Activated CD8-positive, alpha-beta T cell treated with anti-CD3 and anti-CD28 coated beads for 36 hours (primary cell): ENCODE measurements at regions not wholly inside any gene's neighbourhood (a gene's known extent, or its start where the extent isn't known, plus 50 kb on each side); places are given as distances from the start of the nearest gene placed in this dataset.

Experiments
- ATAC-seq: fragments of 200-7000 bp; cut with Tn5 transposase; one replicate; pipeline ENCODE4 v1.10.0; 2021; ENCODE audit warnings: mild to moderate bottlenecking, moderate library complexity
- CTCF ChIA-PET: fragments of 350-600 bp; sonication (Branson Sonifier 250); formaldehyde crosslinking; loops from one replicate; lab custom pipeline; 2021; ENCODE audit warnings: antibody characterized with exemption; lab: Charles Lee
- POLR2A ChIA-PET: fragments of 350-600 bp; sonication (Branson Sonifier 250); formaldehyde crosslinking; loops from one replicate; lab custom pipeline; 2021; ENCODE audit warnings: antibody characterized with exemption; lab: Charles Lee
- DNase-seq: peaks from one replicate; pipeline ENCODE4 v3.0.0-alpha.2; 2020
- H3K27ac Mint-ChIP-seq: one replicate; pipeline ENCODE4 v1.8.0; 2021; ENCODE audit warnings: mild to moderate bottlenecking, mixed read lengths
- H3K27me3 Mint-ChIP-seq: one replicate; pipeline ENCODE4 v1.8.0; 2021; ENCODE audit warnings: mixed read lengths
- H3K36me3 Mint-ChIP-seq: one replicate; pipeline ENCODE4 v1.8.0; 2021; ENCODE audit warnings: low read depth, mixed read lengths
- H3K4me1 Mint-ChIP-seq: one replicate; pipeline ENCODE4 v1.8.0; 2021; ENCODE audit warnings: low read depth, mixed read lengths
- H3K4me3 Mint-ChIP-seq: one replicate; pipeline ENCODE4 v1.8.0; 2021; ENCODE audit warnings: mild to moderate bottlenecking, moderate library complexity, mixed read lengths
- H3K9me3 Mint-ChIP-seq: one replicate; pipeline ENCODE4 v1.8.0; 2021; ENCODE audit warnings: mixed read lengths
- CTCF ChIP-seq: fragments of 200-600 bp; IDR thresholded peaks from one replicate; pipeline ENCODE4 v1.8.0; 2022; ENCODE audit warnings: antibody characterized with exemption, mild to moderate bottlenecking
- intact Hi-C: fragments of 100-400 bp; cut with micrococcal nuclease; formaldehyde crosslinking; loops from one replicate; pipeline ENCODE4 v1.10.0; 2022

GRCh38 chr1:91123319-91123718 lies 101.5 kb upstream of the ZNF644 start:
- Mint-ChIP-seq H3K4me3 (no peak overlapping the region), H3K4me1 (peaks cover 17% of the 10 kb centered on the region), H3K36me3 (no peaks in the 10 kb centered on the region), H3K27me3 (no peaks in the 10 kb centered on the region), H3K27ac (no peak overlapping the region), H3K9me3 (no peaks in the 10 kb centered on the region)
- CTCF ChIA-PET = interaction anchor here (0.7 to 0.8 kb wide), 2 partner anchors 37 to 42 kb away, joined by 3 read pairs; no protein-coding TSS in a partner anchor
- intact Hi-C loops = no loop called here
- no peak for ATAC-seq
- TF ChIP-seq CTCF = no peak
- no peak for DNase-seq
- POLR2A ChIA-PET = no interaction called here

DNA sequence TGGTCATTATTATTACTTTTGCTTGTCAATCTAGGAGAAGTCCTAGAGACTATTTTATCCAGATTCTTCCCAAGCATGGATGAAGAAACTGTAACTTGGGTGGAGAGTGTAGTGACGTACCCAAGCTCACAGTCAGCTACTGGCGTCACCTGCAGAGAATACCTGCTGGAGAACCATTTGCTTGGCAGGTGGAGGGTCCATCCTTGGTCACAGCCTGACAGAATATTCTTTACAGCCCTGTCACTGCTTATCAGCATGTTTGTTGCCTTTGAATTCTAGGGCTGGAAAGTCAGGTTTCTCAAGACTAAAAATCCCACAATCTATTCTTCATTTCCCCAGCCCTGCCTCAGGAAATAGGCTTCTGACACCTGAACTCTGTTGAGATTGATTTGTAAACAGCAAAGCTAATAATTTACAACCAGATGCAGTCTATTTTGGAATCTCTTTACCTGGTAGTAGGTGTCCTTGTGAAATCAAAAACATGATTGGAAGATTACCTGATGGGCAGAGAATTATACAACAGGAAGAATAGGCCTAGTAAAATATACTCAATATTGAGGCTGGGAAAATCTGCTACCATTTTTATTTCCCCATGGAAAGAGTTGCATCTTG lies 100.4 kb upstream of the ZNF644 start:
- H3K4me1 Mint-ChIP-seq = peaks cover 19% of the 10 kb centered on the region
- ATAC-seq (no peak), DNase-seq (no peak)
- no peaks in the 10 kb centered on the region for H3K27me3 Mint-ChIP-seq
- CTCF ChIA-PET = interaction anchor here (1.0 kb wide), 1 partner anchor 44 kb away, joined by 3 read pairs; no protein-coding TSS in a partner anchor
- no peak overlapping the region for H3K4me3 Mint-ChIP-seq
- no peak overlapping the region for H3K27ac Mint-ChIP-seq
- no peaks in the 10 kb centered on the region for H3K9me3 Mint-ChIP-seq
- TF ChIP-seq CTCF = no peak
- intact Hi-C loops = no loop called here
- H3K36me3 Mint-ChIP-seq = no peaks in the 10 kb centered on the region
- POLR2A ChIA-PET = no interaction called here

- TF ChIP-seq CTCF = no peak
- ATAC-seq = no peak
- H3K27ac Mint-ChIP-seq = no peak overlapping the region
Observed at GRCh38 chr1:91121366-91121765, 99.5 kb upstream of the ZNF644 start.

DNA sequence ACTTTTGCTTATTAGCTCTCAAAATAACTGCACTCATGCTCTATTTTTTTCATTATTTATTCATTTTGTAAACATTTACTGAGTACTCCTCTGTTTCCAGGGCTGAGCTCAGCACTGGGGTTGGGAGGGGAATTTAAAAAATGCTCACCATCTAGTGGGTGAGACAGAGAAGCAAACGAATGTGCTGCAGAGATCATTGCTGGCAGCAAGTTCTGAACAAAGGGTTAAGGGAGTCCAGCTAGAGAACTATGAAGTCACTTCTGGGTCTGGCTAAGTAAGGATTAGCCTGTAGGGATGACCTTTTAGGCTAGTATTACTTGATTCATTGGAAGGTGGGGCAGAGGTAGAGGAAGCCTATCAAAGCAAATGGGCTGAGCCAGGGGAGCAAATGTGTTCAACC lies 99.1 kb upstream of the ZNF644 start:
- Mint-ChIP-seq H3K4me1 (peaks cover 25% of the 10 kb centered on the region), H3K36me3 (no peaks in the 10 kb centered on the region), H3K27ac (no peak overlapping the region), H3K27me3 (no peaks in the 10 kb centered on the region), H3K4me3 (no peak overlapping the region), H3K9me3 (no peaks in the 10 kb centered on the region)
- POLR2A ChIA-PET = no interaction called here
- ATAC-seq = no peak
- intact Hi-C loops = no loop called here
- CTCF ChIA-PET = interaction anchor here (0.6 to 1.0 kb wide), 2 partner anchors 46 to 234 kb away, joined by 3 read pairs; no protein-coding TSS in a partner anchor
- DNase-seq = no peak
- no peak for TF ChIP-seq CTCF

More at GRCh38 chr1:91121366-91121765, 99.5 kb upstream of the ZNF644 start:
- ChIA-PET POLR2A (no interaction called here), CTCF (interaction anchor here (0.6 to 1.0 kb wide), 2 partner anchors 45 to 234 kb away, joined by 3 read pairs; no protein-coding TSS in a partner anchor)
- Mint-ChIP-seq H3K9me3 (no peaks in the 10 kb centered on the region), H3K4me3 (no peak overlapping the region), H3K4me1 (peaks cover 25% of the 10 kb centered on the region), H3K36me3 (no peaks in the 10 kb centered on the region), H3K27me3 (no peaks in the 10 kb centered on the region)
- no peak for DNase-seq
- intact Hi-C loops = no loop called here

GRCh38 chr1:91120421-91120820 lies 98.6 kb upstream of the ZNF644 start:
- POLR2A ChIA-PET = no interaction called here
- no peaks in the 10 kb centered on the region for H3K36me3 Mint-ChIP-seq
- TF ChIP-seq CTCF = no peak
- DNase-seq = no peak
- intact Hi-C loops = no loop called here
- peaks cover 25% of the 10 kb centered on the region for H3K4me1 Mint-ChIP-seq
- H3K27ac Mint-ChIP-seq = no peak overlapping the region
- H3K4me3 Mint-ChIP-seq = no peak overlapping the region
- no peaks in the 10 kb centered on the region for H3K27me3 Mint-ChIP-seq
- no peak for ATAC-seq
- CTCF ChIA-PET = interaction anchor here (1.2 kb wide), 1 partner anchor 399 kb away, joined by 3 read pairs; no protein-coding TSS in a partner anchor
- no peaks in the 10 kb centered on the region for H3K9me3 Mint-ChIP-seq
